GM21423 (cell line): ENCODE measurements at regions not wholly inside any gene's neighbourhood (a gene's known extent, or its start where the extent isn't known, plus 50 kb on each side); places are given as distances from the start of the nearest gene placed in this dataset.

Experiments used
- ATAC-seq: cut with Tn5 transposase; IDR thresholded peaks from one replicate; pipeline ENCODE4 v1.9.1; 2021; ENCODE audit warnings: mild to moderate bottlenecking, moderate library complexity; ENCODE audit not compliant: unreplicated experiment

- no peak for ATAC-seq
Observed at GRCh38 chr2:122740594-122740948, 985.1 kb downstream of the TSN start.

GRCh38 chr2:122741403-122741802, 986.0 kb downstream of the TSN start:
- no peak for ATAC-seq

GRCh38 chr2:122743021-122743675, 987.7 kb downstream of the TSN start:
- ATAC-seq, result no peak

GRCh38 chr2:122745603-122746002, 990.2 kb downstream of the TSN start:
- ATAC-seq, result no peak

GRCh38 chr2:122747670-122748069, 992.2 kb downstream of the TSN start:
- no peak for ATAC-seq

GRCh38 chr2:122748552-122749011, 993.1 kb downstream of the TSN start:
- ATAC-seq, result no peak

GRCh38 chr2:122749405-122749804, 994.0 kb downstream of the TSN start:
- no peak for ATAC-seq

- no peak for ATAC-seq
Observed at GRCh38 chr2:122750095-122750494, 994.6 kb downstream of the TSN start.

- ATAC-seq, result no peak
Observed at GRCh38 chr2:122750808-122751207, 995.4 kb downstream of the TSN start.

GRCh38 chr2:122753336-122753735, 997.9 kb downstream of the TSN start:
- ATAC-seq, result no peak

GRCh38 chr2:122754561-122754960, 999.1 kb downstream of the TSN start:
- no peak for ATAC-seq

- no peak for ATAC-seq
Observed at GRCh38 chr2:122755281-122755780, 999.9 kb downstream of the TSN start.

- no peak for ATAC-seq
Observed at GRCh38 chr2:122758967-122759366, 1003.5 kb downstream of the TSN start.

GRCh38 chr2:122764014-122764413, 1008.6 kb downstream of the TSN start:
- no peak for ATAC-seq

- ATAC-seq, result no peak
Observed at GRCh38 chr2:122780251-122780650, 1024.8 kb downstream of the TSN start.

- ATAC-seq, result no peak
Observed at GRCh38 chr2:122794100-122794499, 1038.6 kb downstream of the TSN start.

- ATAC-seq, result no peak
Observed at GRCh38 chr2:122795763-122796162, 1040.3 kb downstream of the TSN start.

GRCh38 chr2:122799391-122799790, 1043.9 kb downstream of the TSN start:
- no peak for ATAC-seq

- ATAC-seq, result no peak
Observed at GRCh38 chr2:122800781-122801180, 1045.3 kb downstream of the TSN start.

- ATAC-seq, result no peak
Observed at GRCh38 chr2:122804494-122804893, 1049.0 kb downstream of the TSN start.

GRCh38 chr2:122805346-122805745, 1049.9 kb downstream of the TSN start:
- ATAC-seq, result no peak

- ATAC-seq, result no peak
Observed at GRCh38 chr2:122808286-122808969, 1053.0 kb downstream of the TSN start.
